H1 (cell line): ENCODE measurements at regions not wholly inside any gene's neighbourhood (a gene's known extent, or its start where the extent isn't known, plus 50 kb on each side); places are given as distances from the start of the nearest gene placed in this dataset.

ENCODE experiments used
- ATF2 ChIP-seq: IDR thresholded peaks from 2 replicates; pipeline ENCODE4 v1.6.1; 2012; ENCODE audit warnings: low read length, inconsistent platforms
- CEBPB ChIP-seq: IDR thresholded peaks from 2 replicates; pipeline ENCODE4 v1.6.1; 2012; ENCODE audit warnings: low read depth, low read length
- CTCF ChIP-seq, 3 experiments: IDR thresholded peaks; 1 replicate in 2 of 3; 2 replicates in 1 of 3; pipeline versions ENCODE4 v1.5.1 to v1.6.1; 2011; ENCODE audit warnings: low read length in 3 of 3, mild to moderate bottlenecking in 3 of 3, inconsistent platforms in 2 of 3, low read depth in 1 of 3, moderate library complexity in 1 of 3; ENCODE audit not compliant: insufficient read depth in 1 of 3; ENCODE audit errors: control extremely low read depth in 1 of 3
- EZH2 ChIP-seq: fragments of 200-600 bp; sonication (generic); IDR thresholded peaks from 2 replicates; pipeline ENCODE4 v1.7.1; 2012; ENCODE audit warnings: low read depth, mild to moderate bottlenecking, moderate library complexity, low read length, inconsistent platforms; ENCODE audit not compliant: severe bottlenecking
- GTF2F1 ChIP-seq: IDR thresholded peaks from 2 replicates; pipeline ENCODE4 v1.6.1; 2012; ENCODE audit warnings: low read depth, low read length, improper control_type of control experiment, borderline replicate concordance
- POLR2A ChIP-seq, 2 experiments: IDR thresholded peaks; 1 replicate in 1 of 2; 2 replicates in 1 of 2; pipeline ENCODE4 v1.6.1; 2011; ENCODE audit warnings: low read depth in 2 of 2, low read length in 2 of 2, mild to moderate bottlenecking in 2 of 2; ENCODE audit errors: control extremely low read depth in 1 of 2
- RAD21 ChIP-seq, 2 experiments: IDR thresholded peaks in 1 of 2; conservative IDR thresholded peaks in 1 of 2; 2 replicates each; pipeline ENCODE4 v1.6.1; 2011; ENCODE audit warnings: low read depth in 2 of 2, low read length in 2 of 2, improper control_type of control experiment in 1 of 2, inconsistent platforms in 1 of 2, mild to moderate bottlenecking in 1 of 2, moderate library complexity in 1 of 2
- TAF1 ChIP-seq: IDR thresholded peaks from 2 replicates; pipeline ENCODE4 v1.6.1; 2011; ENCODE audit warnings: mild to moderate bottlenecking, low read depth, low read length
- TCF12 ChIP-seq: IDR thresholded peaks from 2 replicates; pipeline ENCODE4 v1.6.1; 2011; ENCODE audit warnings: low read depth, mild to moderate bottlenecking, low read length

GRCh38 chr18:43671431-43671830, 394.1 kb upstream of the SYT4 start:
- TF ChIP-seq CEBPB (no peak), TCF12 (no peak), RAD21 (IDR thresholded peaks at IDR 0.05 in 1 of 2, conservative IDR thresholded peaks at IDR 0.05 in 1 of 2; ENCODE audit: low read depth in 2 of 2, low read length in 2 of 2) (no peak), POLR2A (IDR thresholded peaks at IDR 0.05; ENCODE audit: control extremely low read depth in 1 of 2, low read depth in 2 of 2, low read length in 2 of 2) (no peak), GTF2F1 (no peak), CTCF (IDR thresholded peaks at IDR 0.05; ENCODE audit: control extremely low read depth in 1 of 3, insufficient read depth in 1 of 3, low read depth in 1 of 3, low read length in 3 of 3) (no peak), EZH2 (no peak), TAF1 (no peak), ATF2 (no peak)
